ENCODE measurements at regions not wholly inside any gene's neighbourhood (a gene's known extent, or its start where the extent isn't known, plus 50 kb on each side); places are given as distances from the start of the nearest gene placed in this dataset.

DNA sequence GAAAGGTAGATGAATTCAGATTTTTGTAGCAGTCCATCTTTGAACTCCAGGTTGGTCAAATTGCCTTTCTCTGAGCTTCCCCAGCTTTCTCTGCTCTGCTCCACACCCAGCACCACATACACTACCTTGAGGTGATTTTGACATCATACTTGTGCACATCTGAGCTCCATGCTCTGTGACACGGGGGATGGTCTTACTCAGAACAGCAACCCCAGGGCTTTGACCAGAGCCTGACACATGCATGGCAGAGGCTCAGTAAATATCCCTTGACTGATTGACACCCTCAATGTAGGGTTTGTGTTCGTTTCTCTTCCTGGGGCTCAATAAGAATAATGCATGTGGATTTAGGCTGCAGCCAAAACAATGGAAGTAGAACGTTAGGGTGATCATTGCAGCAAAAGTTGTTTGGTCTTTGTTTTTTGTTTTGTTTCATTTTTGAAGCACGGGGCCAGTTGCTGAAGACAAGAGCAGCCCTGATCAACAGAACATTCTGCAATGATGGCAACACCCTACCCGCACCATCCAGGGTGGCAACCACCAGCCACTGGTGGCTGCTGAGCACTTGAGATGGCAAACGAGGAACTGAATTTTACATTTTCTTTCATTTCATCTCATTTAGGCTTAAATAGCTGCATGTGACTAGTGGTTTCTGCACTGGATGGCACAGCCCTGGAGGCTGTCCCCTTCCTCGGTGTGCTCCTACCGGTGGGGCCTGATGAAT is 224.8 kb upstream of the TNRC6C start:
- DNase-seq: no peak

DNA sequence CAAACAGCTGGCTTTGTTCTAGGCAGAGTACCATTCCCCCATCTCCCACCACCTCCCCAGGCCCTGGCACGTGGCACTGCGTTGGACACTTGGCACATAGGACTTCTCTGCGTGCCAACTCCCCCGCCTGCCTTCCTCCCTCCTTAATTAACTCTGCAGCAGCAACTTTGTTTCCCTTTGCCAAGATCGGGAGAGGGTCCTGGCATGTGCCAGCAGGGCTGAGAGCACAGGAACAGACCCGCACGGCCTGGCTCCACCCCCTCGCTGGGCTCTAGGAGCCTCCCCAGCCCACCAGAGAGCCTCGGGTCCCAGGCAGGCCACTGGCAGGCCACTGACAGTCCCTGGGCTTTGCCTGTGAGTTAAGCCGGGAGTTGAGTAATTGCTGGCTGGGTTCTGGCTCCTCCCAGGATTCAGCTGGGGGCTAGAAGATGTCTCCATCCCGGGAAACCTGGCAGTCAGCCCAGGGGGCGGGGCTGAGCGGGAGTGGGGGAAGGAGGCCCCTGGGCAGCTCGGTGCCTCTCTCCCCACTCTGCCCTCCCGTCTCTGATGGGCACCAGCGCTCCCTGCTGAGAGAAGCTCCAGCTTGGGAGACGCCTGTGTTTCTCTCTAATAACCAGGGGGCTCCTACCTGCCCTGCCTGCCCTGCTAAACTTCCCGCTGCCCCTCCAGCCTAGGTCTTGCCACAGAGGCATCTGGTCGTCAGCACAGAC is 224.0 kb upstream of the TNRC6C start:
- DNase-seq: peak; percentile 72

DNA sequence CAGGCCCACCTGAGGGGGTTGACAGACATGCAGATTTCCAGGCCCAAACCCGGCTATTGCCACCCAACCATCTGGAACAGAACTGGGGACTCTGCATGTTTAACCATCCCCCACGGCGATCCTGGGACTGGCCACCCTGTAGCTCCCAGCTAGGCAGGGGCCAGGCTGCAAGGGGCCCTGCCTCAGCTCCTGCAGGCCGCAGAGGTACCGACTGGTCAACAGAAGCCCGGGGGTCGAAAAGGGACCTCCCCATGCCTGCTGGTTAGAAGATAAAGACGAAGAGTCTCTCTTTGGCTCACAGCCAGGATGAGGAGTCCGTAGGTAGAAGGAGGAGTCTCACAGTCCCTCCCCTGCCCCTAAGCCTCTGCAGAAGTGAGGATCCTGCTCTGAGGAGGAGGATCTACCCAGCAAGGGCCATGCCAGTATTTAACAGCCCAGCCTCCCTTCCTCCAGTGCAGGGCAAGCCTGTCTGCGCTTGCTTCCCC is 223.4 kb upstream of the TNRC6C start:
- DNase-seq: no peak

DNA sequence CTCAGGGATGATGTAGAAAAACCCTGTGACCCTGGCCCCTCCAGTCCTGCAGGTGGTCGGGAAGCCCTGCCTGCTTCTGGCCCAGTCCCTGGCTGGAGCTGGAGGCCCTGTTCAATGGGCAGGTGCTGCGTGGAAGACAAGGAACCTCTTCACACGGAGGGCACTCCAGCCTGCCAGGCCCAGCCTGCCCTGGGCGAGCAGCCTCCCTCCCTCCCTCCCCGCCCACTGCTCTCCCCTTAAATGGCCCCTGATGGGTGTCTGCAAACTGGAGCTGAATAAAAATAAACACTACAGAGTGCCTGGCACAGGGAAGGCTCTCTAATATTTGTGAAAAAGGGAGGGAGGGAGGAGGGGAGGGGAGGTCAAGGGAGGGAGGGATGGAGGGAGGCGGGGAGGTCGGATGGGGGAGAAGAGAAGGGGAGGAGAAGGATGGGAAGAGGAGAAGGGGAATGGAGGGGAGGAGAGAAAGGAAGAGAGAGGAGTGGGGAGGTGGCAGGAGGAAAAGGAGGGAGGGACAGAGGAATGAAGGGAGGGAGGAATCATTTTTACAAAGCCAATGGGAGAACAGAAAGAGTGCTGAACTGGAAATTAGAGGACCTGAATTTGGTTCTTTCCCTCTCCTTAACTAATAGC is 222.8 kb upstream of the TNRC6C start:
- DNase-seq: no peak

- DNase-seq: no peak
Observed at GRCh38 chr17:77736199-77736585, 222.3 kb upstream of the TNRC6C start.

- no peak for DNase-seq
Observed at GRCh38 chr17:77736721-77737120, 221.8 kb upstream of the TNRC6C start.

- no peak for DNase-seq
Observed at GRCh38 chr17:77737442-77738265, 220.8 kb upstream of the TNRC6C start.

DNA sequence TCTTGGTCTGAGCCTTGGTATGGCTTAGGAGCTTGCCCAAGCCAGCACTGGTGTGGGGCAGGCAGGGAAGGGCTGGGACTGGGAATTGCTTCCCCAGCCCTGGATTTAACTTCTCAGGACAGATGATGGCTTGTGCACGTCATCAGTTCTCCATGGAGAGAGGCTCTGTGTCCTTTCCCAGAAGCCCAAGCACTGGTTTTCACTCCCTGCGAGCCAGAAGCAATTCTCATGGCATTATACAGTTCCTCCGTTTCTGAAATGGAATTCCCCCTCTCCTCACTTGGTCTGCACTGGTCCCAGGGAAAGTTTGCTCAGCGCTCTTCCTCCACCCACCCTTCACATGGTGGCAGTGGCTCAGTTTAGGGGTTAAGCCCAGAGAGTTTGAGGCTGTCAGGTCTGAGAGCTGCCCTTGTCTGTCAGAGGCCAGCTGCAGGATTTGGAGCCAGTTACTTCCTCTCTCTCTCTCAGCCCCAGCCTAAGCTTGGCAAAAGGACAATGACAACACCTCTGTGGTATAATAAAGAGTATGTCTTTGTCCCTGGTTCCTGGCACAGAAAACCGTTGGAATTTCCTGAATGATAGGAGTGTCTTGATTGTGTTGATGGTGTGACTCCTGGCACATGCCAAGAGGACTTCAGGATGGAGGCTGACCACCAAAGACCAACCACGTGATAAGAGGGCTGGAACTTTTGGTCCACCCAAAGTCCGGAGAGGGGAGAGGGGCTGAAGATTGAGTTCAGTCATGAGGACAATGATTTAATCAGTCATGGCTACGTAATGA is 219.6 kb upstream of the TNRC6C start:
- DNase-seq: no peak

DNA sequence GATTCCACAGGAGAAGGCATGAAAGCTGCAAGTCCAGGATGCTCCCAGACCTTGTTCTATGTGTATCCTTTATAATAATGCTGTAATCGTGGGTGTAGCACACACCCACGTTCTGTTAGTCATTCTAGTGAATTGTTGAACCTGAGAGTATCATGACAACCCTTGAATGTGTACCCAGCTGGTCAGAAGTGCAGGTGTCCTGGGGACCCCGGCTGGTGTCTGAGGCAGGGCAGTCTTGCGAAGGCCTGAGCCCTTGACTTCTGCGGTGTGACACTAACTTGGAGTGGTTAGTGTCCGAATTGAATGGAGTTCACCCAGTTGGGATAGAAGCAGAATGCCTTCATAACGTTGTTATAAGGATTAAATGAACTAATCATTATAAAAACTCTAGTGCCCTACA is 218.0 kb upstream of the TNRC6C start:
- no peak for DNase-seq

GRCh38 chr17:77741109-77741508 is 217.4 kb upstream of the TNRC6C start:
- no peak for DNase-seq

- DNase-seq: no peak
Observed at GRCh38 chr17:77742579-77742978, 215.9 kb upstream of the TNRC6C start.

DNA sequence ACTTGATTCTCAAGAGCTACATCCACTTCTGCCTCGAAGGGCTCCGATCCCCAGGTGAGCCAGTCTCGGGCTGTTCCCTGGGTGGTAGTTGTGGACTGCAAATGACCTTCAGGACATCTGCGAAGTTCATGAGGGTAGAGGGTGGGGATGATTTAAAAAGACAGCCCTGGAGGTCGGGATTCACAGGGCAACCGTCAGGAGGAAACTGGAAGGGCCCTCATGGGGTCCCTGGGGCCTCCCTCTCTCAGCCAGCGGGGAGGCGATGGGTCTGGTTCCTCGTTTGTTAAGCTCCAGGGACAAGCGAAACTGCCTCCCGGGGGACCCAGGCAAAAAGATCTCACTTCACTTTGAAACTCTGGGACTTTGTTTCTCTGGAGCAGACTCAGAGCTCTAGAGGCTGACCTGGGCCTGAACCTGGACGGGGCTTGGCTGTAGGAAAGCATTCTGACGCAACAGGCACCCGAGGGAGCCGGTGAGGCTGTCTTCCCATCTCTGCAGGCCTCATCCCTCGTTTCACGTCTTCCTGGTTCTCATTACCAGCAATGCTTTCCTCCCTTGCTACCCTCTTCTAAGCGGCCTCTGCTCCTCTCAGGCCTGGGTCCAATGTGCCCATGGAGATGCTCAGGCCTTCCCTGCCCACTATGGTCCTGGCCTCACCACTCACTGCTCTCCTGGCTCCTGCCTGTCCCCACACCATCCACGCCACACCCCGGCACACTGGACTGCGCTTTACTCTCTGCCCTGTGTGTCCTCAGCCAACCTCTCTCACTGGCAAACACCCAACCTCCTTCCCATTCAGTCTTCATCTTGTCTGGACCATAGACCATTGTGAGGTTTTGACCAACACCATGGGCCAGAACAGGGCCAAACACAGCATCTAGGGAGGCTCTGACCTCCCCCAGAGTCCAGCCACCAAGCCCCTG is 214.2 kb upstream of the TNRC6C start:
- no peak for DNase-seq

DNA sequence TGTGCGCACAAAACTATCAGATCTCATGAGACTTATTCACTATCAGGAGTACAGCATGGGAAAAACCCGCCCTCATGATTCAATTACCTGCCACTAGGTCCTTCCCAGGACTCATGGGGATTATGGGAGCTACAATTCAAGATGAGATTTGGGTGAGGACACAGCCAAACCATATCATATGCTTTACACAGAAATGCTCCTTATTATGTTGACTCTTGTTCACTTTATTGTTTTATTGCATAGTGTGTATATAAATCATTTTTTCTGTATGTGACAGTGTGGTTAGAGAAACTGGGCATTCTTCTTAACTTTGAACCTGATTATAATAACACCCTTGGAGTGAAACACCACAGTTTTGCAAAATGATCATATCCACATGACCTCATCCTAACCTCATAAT is 212.8 kb upstream of the TNRC6C start:
- no peak for DNase-seq

GRCh38 chr17:77746393-77746792 is 212.1 kb upstream of the TNRC6C start:
- DNase-seq: no peak

- DNase-seq: no peak
Observed at GRCh38 chr17:77746896-77747554, 211.5 kb upstream of the TNRC6C start.

- DNase-seq: no peak
Observed at GRCh38 chr17:77748436-77748835, 210.1 kb upstream of the TNRC6C start.

DNA sequence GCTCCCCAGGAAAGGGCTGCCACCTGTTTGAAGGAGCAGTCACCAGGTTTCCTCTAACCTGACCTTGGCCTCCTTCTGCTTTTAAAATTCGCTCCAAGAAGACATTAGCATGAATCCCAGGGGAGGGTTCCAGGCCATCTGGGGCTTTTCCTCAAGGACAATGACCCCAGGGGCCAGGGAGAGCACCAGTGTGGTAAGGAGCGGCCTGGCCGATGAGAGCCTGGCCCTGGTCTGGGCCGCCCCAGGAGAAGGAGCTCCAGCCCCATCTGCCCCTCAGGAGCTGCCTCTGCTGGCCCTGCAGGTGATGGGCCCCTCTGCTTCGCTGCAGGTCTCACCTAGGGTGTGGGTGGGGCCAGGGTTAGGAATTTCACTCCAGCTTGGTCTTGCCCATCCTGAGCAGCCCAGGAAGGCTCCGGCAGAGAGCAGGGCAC is 209.2 kb upstream of the TNRC6C start:
- no peak for DNase-seq

- DNase-seq: no peak
Observed at GRCh38 chr17:77749989-77750388, 208.5 kb upstream of the TNRC6C start.

GRCh38 chr17:77750427-77751043 is 208.0 kb upstream of the TNRC6C start:
- no peak for DNase-seq

GRCh38 chr17:77753246-77753645 is 205.3 kb upstream of the TNRC6C start:
- no peak for DNase-seq

Measured in occipital lobe (tissue), 1 donor.